GM12875 (cell line): ENCODE measurements at regions not wholly inside any gene's neighbourhood (a gene's known extent, or its start where the extent isn't known, plus 50 kb on each side); places are given as distances from the start of the nearest gene placed in this dataset.

ENCODE experiments used
- H3K4me3 ChIP-seq: one replicate; pipeline ENCODE4 v1.5.1; 2011; ENCODE audit warnings: low read depth, low read length, control low read depth
- TF ChIP-seq, protein P1 (sequence below): IDR thresholded peaks from 2 replicates; pipeline ENCODE4 v1.5.1; 2011; ENCODE audit warnings: low read depth, mild to moderate bottlenecking, control low read depth, inconsistent platforms, low read length, moderate library complexity, borderline replicate concordance; ENCODE audit not compliant: insufficient read depth

- no peak overlapping the region for H3K4me3 ChIP-seq
These were observed 370.1 kb upstream of the ONECUT1 start for GRCh38 chr15:53160092-53160704.

DNA sequence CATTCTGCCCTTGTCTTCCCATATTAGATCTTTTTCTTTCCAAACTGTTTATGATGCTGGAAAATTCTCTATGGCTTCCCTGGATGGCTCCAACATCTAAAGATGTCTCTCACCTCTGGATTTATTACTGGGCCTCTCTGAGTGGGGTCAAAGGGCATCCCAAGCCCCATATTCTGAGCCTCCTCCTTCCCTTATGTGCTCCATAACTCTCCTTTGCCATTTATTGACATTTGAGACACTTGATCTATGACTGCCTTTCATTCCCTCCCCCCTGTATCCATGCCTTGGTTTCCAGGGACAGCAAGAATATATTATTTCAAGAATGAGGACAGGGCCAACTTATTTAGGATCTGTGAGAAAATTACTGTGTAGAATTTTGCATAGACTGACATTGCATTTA lies 369.3 kb upstream of the ONECUT1 start:
- TF ChIP-seq, protein P1, sequence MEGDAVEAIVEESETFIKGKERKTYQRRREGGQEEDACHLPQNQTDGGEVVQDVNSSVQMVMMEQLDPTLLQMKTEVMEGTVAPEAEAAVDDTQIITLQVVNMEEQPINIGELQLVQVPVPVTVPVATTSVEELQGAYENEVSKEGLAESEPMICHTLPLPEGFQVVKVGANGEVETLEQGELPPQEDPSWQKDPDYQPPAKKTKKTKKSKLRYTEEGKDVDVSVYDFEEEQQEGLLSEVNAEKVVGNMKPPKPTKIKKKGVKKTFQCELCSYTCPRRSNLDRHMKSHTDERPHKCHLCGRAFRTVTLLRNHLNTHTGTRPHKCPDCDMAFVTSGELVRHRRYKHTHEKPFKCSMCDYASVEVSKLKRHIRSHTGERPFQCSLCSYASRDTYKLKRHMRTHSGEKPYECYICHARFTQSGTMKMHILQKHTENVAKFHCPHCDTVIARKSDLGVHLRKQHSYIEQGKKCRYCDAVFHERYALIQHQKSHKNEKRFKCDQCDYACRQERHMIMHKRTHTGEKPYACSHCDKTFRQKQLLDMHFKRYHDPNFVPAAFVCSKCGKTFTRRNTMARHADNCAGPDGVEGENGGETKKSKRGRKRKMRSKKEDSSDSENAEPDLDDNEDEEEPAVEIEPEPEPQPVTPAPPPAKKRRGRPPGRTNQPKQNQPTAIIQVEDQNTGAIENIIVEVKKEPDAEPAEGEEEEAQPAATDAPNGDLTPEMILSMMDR, result no peak
- H3K4me3 ChIP-seq, result no peak overlapping the region

More at GRCh38 chr15:53160092-53160704, 370.1 kb upstream of the ONECUT1 start:
- TF ChIP-seq, protein P1, result no peak

GRCh38 chr15:53158995-53159394 lies 368.9 kb upstream of the ONECUT1 start:
- TF ChIP-seq, protein P1, result no peak
- H3K4me3 ChIP-seq, result no peak overlapping the region

GRCh38 chr15:53133255-53133850 lies 343.2 kb upstream of the ONECUT1 start:
- TF ChIP-seq, protein P1, result no peak

DNA sequence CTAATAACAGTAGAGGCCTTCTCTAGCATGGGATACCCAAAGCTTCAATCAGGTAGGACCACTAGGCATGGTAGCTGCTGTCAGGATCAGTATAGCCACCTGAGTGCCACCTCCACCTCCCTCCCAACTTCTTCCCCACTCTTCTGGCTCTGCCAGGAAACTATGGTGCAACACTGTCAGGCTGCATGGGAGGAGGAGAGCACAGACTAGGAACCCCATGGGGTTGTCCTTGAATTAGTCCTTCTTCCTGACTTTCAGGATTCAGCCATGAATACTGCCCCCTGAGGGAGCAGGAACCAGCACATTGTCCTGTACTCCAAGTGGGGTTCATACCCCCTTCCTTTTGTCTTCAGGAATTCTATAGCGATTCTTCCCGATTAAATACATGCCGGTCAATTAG lies 340.8 kb upstream of the ONECUT1 start:
- TF ChIP-seq, protein P1, result no peak
- no peak overlapping the region for H3K4me3 ChIP-seq

More at GRCh38 chr15:53133255-53133850, 343.2 kb upstream of the ONECUT1 start:
- H3K4me3 ChIP-seq, result no peak overlapping the region

DNA sequence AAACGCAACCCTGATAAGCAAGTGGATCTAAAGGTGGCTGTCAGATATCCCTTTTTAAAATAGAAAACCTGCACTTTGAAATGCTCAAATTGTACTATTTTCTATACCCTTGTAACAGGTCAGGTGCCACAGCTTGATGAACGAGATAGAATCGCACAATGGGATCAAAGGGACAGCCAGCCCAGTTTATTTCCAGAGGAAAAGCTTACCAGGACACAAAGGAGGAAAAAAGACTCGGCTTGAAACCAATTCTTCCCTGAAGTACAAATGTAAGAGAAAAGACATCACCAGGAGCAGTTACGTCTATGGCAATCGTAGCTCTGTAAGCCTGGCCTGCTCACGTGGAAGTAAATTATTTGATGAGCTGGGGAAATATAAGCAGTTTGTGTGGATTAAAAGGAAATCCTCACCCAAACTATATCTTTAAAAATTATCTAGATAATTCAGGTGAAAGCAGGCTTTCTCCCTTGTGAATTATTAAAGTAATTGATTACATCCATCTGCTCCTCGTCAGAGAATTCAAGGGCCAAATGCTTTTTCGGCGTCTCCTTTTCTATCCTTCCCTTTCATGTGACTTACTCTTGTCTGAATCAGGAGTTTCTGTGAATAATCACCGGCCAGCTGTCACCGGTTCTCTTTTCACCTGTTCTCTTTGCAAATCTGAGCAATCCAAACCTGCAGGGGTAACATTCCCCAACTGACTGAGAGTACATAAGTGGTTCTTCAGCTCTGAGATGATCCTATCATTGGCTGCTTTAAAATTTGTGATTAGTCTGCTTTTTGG lies 339.2 kb upstream of the ONECUT1 start:
- TF ChIP-seq, protein P1, result no peak

GRCh38 chr15:53128652-53129051 lies 338.5 kb upstream of the ONECUT1 start:
- TF ChIP-seq, protein P1, result no peak
- H3K4me3 ChIP-seq, result no peak overlapping the region

More for the DNA sequence above, 339.2 kb upstream of the ONECUT1 start:
- H3K4me3 ChIP-seq, result no peak overlapping the region
